KMS-11 (cell line): ENCODE measurements at regions not wholly inside any gene's neighbourhood (a gene's known extent, or its start where the extent isn't known, plus 50 kb on each side); places are given as distances from the start of the nearest gene placed in this dataset.

ENCODE experiments used
- H2AFZ ChIP-seq: fragments of 200-600 bp; sonication (generic); 2 replicates; pipeline ENCODE4 v1.6.1; 2016; ENCODE audit warnings: antibody characterized with exemption, mixed run types, low read depth
- H3K27ac ChIP-seq: fragments of 200-600 bp; sonication (generic); 2 replicates; pipeline ENCODE4 v1.6.1; 2016; ENCODE audit warnings: mild to moderate bottlenecking, mixed run types
- H3K27me3 ChIP-seq: fragments of 200-600 bp; sonication (generic); 2 replicates; pipeline ENCODE4 v1.6.1; 2017; ENCODE audit warnings: mild to moderate bottlenecking, low read depth, mixed run types, moderate library complexity; ENCODE audit not compliant: insufficient read depth
- H3K36me3 ChIP-seq: fragments of 200-600 bp; sonication (generic); 2 replicates; pipeline ENCODE4 v1.6.1; 2017; ENCODE audit warnings: mild to moderate bottlenecking, mixed run types; ENCODE audit not compliant: insufficient read depth
- H3K4me1 ChIP-seq: fragments of 200-600 bp; sonication (generic); 2 replicates; pipeline ENCODE4 v1.6.1; 2016; ENCODE audit warnings: mild to moderate bottlenecking, low read depth, mixed run types; ENCODE audit not compliant: poor library complexity, severe bottlenecking
- H3K4me2 ChIP-seq: fragments of 200-600 bp; sonication (generic); 2 replicates; pipeline ENCODE4 v1.7.0; 2016; ENCODE audit warnings: mild to moderate bottlenecking, mixed run types
- H3K4me3 ChIP-seq: fragments of 200-600 bp; sonication (generic); IDR thresholded peaks from 2 replicates; pipeline ENCODE4 v1.6.1; 2017; ENCODE audit warnings: low read depth, low read length, mixed read lengths; ENCODE audit not compliant: insufficient read depth
- H3K79me2 ChIP-seq: fragments of 200-600 bp; sonication (generic); 2 replicates; pipeline ENCODE4 v1.6.1; 2016; ENCODE audit warnings: low read depth, mixed run types; ENCODE audit not compliant: insufficient read depth
- H3K9ac ChIP-seq: fragments of 200-600 bp; sonication (generic); 2 replicates; pipeline ENCODE4 v1.6.1; 2016; ENCODE audit warnings: mild to moderate bottlenecking, mixed run types
- H4K20me1 ChIP-seq: fragments of 200-600 bp; sonication (generic); 2 replicates; pipeline ENCODE4 v1.6.1; 2016; ENCODE audit warnings: mild to moderate bottlenecking, mixed run types; ENCODE audit not compliant: insufficient read depth
- TF ChIP-seq, protein P1 (sequence below): fragments of 200-600 bp; sonication (generic); conservative IDR thresholded peaks from 2 replicates; pipeline ENCODE4 v1.6.1; 2017; ENCODE audit warnings: low read depth, mild to moderate bottlenecking, antibody characterized with exemption, low read length, moderate library complexity, mixed read lengths

DNA sequence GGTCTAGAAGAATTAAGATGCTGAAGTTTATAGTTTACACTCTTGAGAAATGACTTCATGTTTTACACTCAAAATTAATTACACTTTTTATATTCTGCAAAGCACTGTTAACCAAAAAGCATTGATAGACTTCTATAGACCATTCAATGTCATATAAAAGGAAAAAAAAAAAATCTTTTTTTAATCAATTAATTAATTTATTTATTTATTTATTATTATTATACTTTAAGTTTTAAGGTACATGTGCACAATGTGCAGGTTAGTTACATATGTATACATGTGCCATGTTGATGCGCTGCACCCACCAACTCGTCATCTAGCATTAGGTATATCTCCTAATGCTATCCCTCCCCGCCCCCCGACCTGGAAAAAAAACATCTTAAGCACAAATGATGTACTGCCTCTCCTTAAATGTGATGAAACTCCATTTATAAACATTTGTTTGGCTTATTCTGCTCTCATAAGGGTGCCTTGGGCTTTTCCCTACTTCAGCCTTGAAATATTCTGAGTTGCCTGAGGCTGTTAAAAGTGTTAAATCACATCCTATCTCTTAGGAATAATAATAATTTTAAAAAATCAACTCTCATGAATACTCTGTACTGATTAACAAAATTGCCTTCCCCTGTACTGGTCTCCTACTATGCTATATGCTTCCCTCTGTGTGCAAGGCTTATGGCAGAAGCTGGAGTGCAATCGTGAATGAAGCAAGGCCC lies 466.9 kb downstream of the SOX2 start:
- no peaks in the 10 kb centered on the region for H3K79me2 ChIP-seq
- no peaks in the 10 kb centered on the region for H4K20me1 ChIP-seq
- no peaks in the 10 kb centered on the region for H3K36me3 ChIP-seq
- no peak overlapping the region for H3K27ac ChIP-seq
- H2AFZ ChIP-seq, result no peak overlapping the region
- H3K27me3 ChIP-seq, result no peaks in the 10 kb centered on the region
- TF ChIP-seq, protein P1, sequence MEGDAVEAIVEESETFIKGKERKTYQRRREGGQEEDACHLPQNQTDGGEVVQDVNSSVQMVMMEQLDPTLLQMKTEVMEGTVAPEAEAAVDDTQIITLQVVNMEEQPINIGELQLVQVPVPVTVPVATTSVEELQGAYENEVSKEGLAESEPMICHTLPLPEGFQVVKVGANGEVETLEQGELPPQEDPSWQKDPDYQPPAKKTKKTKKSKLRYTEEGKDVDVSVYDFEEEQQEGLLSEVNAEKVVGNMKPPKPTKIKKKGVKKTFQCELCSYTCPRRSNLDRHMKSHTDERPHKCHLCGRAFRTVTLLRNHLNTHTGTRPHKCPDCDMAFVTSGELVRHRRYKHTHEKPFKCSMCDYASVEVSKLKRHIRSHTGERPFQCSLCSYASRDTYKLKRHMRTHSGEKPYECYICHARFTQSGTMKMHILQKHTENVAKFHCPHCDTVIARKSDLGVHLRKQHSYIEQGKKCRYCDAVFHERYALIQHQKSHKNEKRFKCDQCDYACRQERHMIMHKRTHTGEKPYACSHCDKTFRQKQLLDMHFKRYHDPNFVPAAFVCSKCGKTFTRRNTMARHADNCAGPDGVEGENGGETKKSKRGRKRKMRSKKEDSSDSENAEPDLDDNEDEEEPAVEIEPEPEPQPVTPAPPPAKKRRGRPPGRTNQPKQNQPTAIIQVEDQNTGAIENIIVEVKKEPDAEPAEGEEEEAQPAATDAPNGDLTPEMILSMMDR, result no peak
- no peak overlapping the region for H3K4me3 ChIP-seq
- no peak overlapping the region for H3K9ac ChIP-seq
- no peaks in the 10 kb centered on the region for H3K4me1 ChIP-seq
- no peak overlapping the region for H3K4me2 ChIP-seq

- no peak overlapping the region for H3K9ac ChIP-seq
- no peaks in the 10 kb centered on the region for H4K20me1 ChIP-seq
- H3K4me2 ChIP-seq, result no peak overlapping the region
- no peak overlapping the region for H3K4me3 ChIP-seq
- no peaks in the 10 kb centered on the region for H3K27me3 ChIP-seq
- H3K4me1 ChIP-seq, result no peaks in the 10 kb centered on the region
- TF ChIP-seq, protein P1, result no peak
- no peaks in the 10 kb centered on the region for H3K79me2 ChIP-seq
- no peaks in the 10 kb centered on the region for H3K36me3 ChIP-seq
- H2AFZ ChIP-seq, result no peak overlapping the region
- no peak overlapping the region for H3K27ac ChIP-seq
These were observed 467.9 kb downstream of the SOX2 start for GRCh38 chr3:182179631-182180030.

DNA sequence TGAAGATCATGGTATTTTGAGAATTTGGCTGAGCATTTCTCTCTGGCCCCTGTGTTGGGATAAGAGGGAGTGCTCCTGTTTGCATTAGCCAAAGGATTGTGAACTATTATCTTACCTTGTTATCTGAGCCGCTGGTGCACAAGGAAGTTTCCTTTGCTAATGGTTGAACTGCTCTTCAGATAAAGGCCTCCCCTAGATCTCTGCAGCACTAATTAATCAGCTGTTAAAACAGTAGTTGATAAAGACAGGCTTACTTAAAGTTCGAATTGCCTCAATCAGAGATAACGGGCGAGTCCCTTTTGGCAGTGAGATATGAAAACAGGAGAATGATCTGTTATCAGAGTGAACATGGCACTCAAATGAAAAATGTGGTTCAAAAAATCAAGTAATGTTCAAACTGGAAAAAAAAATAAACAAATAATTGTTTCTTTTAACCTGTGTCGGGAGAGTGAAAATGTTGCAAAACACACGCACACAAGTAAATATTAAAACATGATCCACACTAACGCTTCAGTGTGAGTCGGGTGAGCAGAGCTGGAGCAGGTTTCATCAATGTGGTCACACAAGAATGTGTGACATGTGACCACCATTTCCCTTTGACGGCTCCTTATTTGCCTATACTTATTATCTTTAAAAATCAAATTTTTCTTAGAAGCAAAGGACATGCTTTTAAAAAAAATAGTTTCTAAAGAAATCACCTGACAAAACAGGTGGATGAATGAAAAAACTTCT lies 469.1 kb downstream of the SOX2 start:
- Histone ChIP-seq H3K4me3 (no peak overlapping the region), H2AFZ (no peak overlapping the region), H3K36me3 (no peaks in the 10 kb centered on the region), H3K79me2 (no peaks in the 10 kb centered on the region), H3K9ac (no peak overlapping the region), H3K4me1 (no peaks in the 10 kb centered on the region), H4K20me1 (no peaks in the 10 kb centered on the region), H3K27me3 (no peaks in the 10 kb centered on the region), H3K27ac (no peak overlapping the region), H3K4me2 (no peak overlapping the region)
- TF ChIP-seq, protein P1, result no peak

DNA sequence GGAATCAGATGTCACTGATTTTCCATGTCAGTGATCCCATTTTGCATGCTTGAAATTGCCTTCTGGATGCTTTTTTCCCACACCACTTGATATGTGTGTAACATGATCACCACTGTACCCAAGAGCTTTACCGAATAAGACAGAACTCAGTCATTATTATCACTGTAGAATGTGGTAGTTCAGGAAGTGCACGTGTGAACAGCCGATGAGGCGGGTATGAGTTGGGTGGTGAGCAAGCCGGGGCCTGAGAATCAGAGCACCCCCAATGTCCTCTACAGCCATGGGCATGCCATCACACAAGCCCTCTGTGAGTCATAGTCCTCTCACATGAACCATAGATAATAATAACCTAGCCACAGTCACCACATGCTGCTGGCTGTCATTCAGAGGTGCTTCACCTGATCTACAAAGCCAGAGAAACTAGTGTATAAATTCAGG lies 470.8 kb downstream of the SOX2 start:
- H3K4me2 ChIP-seq, result no peak overlapping the region
- no peak overlapping the region for H3K27ac ChIP-seq
- H3K36me3 ChIP-seq, result no peaks in the 10 kb centered on the region
- H3K4me3 ChIP-seq, result no peak overlapping the region
- no peak overlapping the region for H3K9ac ChIP-seq
- no peaks in the 10 kb centered on the region for H3K27me3 ChIP-seq
- TF ChIP-seq, protein P1, result no peak
- H3K79me2 ChIP-seq, result no peaks in the 10 kb centered on the region
- no peaks in the 10 kb centered on the region for H4K20me1 ChIP-seq
- no peak overlapping the region for H2AFZ ChIP-seq
- no peaks in the 10 kb centered on the region for H3K4me1 ChIP-seq
